Stimulated activated CD4-positive, alpha-beta T cell treated with anti-CD3 and anti-CD28 coated beads, Interleukin-4, amount 100 ng/mL, for 1 hour (primary cell): ENCODE measurements at regions not wholly inside any gene's neighbourhood (a gene's known extent, or its start where the extent isn't known, plus 50 kb on each side); places are given as distances from the start of the nearest gene placed in this dataset.

Source experiments
- DNase-seq: peaks from one replicate; pipeline ENCODE4 v3.0.0-alpha.2; 2020

DNA sequence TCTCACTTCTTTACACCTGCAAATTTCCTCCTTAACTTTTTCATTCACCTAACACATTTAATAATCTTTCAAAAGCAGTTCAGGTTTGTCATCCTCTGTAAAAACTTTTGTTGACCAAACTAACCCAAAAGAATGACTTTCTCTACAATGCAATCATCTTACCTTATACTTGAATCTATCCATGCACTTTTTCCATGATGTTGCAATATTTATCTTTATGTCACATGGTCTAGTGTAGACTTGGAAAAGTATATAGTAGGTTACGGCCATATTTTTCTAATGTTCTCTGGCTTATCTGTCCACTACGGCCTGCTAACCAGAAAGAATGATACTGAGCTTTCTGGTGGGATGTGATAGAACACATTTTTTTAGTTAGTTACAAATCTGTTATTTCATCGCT lies 431.0 kb upstream of the SOX9 start:
- DNase-seq, result no peak

- DNase-seq, result no peak
These were observed 420.9 kb upstream of the SOX9 start for GRCh38 chr17:71699907-71700306.

DNA sequence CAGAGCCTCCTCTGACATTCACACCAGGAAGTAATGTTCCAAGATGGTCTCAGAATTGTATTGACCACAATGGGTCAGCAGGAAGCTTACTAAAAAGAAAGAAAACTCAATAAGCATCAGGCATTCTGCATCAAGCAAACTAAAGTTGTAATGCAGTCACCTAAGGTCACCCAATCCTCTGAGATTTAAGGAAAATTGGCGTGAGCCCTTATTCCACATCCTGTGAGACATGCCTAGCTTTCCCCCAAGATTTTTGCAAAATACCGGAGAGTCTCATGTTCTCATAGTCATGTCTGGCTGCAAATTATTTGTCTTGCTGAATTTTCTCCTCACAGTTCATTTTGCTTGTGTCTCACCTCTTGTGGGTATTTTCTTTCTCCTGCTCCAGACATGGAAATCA lies 417.1 kb upstream of the SOX9 start:
- no peak for DNase-seq

GRCh38 chr17:71709271-71709890 lies 411.4 kb upstream of the SOX9 start:
- no peak for DNase-seq

- no peak for DNase-seq
These were observed 410.9 kb upstream of the SOX9 start for GRCh38 chr17:71709946-71710345.

DNA sequence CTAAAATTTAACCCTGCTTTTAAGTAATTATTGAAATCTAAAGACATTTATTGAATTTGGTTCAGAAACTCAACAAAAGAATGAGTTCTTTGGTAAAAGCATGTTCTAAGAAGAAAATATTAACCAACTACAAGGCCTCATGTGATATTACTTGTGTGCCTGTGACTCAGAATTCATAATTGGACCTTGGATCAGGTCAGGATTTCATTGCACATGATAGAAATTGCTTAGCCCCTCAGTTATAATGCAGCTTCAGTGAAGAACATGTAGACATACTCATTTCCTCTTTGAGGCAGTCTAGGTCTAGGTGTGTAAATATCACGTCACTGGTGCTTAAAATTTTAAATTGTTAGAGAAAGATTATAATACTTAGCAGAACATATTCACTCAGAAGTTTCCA lies 410.0 kb upstream of the SOX9 start:
- no peak for DNase-seq

DNA sequence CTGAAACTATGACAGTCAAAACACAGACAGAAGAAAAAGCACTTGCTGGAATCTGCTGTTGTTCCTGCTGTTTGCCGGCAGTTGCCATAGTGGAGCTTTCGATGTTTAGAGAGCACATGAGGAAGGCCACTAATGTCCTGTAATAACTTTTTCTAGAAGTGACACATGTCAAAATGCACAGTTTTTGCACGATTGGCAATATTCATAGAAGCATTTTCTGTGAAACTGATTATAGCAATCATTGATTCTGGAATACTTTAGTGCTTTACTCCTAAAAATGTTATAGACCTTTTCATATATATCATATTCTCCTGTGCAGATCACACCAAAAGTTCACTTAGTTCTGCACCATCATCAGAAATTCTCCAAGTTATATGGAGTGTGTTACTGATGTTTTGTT lies 407.0 kb upstream of the SOX9 start:
- no peak for DNase-seq

DNA sequence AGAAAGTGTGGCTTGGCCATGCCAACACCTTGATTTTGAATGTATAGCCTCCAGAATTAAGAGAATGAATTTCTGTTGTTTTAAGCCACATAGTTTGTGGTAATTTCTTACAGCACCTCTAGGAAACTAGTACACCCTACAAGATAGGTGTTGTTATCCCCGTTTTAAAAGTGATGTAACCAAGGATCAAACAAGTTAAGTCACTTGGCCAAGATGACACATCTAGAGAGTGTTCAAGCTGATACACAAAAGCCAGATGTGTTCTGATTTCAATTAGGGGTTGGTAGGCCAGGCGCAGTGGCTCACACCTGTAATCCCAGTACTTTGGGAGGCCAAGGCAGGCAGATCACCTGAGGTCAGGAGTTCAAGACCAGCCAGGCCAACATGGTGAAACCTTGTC lies 396.5 kb upstream of the SOX9 start:
- DNase-seq, result no peak

- DNase-seq, result no peak
These were observed 395.0 kb upstream of the SOX9 start for GRCh38 chr17:71725811-71726210.

GRCh38 chr17:71726341-71726740 lies 394.5 kb upstream of the SOX9 start:
- DNase-seq, result no peak

DNA sequence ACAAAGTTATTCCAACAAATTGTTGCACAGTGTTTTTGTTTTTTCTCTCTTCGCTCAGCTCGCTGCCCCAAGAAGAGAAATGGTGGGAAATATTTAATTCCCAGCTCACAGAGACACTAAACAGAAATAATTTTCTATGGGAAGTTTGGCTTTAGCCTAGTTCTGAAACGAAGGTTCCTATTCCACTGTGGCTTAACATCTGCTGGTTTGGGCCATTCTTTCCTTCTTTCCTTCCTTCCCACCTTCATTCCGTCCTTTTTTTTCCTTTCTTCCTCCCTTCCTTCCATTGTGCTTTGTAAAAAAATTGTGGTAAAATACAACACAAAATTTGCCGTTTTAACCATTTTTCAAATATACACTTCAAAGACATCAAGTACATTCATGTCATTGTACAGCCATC lies 393.5 kb upstream of the SOX9 start:
- no peak for DNase-seq

DNA sequence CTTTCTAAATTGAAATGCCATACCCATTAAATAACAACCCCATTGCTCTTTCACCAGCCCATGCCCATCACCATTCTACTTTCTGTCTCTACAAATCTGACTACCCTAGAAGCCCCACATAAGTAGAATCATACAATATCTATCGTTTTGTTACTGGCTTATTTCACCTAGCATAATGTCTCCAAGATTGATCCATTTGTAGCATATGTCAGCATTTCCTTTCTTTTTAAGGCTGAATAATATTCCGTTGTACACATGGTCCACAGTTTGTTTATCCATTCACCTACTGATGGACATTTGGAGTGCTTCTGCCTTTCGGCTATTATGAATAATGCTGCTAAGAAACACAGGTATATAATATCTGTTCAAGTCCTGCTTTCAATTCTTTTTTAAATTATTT lies 393.1 kb upstream of the SOX9 start:
- no peak for DNase-seq

DNA sequence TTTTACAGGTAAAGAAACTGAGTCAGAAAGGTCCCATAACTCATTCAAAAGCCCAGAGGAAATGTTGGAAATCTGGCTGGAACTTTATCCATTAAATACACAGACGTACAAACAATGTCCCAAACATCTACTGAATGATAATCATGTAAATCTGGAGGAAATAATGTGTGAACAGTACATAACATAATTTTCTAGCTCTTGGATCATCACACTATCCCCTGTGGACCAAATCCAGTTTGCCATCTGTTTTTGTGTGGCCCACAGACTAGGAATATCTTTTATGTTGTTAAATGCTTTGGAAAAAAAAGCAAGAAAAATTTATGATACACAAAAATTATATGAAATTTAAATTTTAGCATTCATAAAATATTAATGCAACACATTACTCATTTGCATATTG lies 389.9 kb upstream of the SOX9 start:
- no peak for DNase-seq

DNA sequence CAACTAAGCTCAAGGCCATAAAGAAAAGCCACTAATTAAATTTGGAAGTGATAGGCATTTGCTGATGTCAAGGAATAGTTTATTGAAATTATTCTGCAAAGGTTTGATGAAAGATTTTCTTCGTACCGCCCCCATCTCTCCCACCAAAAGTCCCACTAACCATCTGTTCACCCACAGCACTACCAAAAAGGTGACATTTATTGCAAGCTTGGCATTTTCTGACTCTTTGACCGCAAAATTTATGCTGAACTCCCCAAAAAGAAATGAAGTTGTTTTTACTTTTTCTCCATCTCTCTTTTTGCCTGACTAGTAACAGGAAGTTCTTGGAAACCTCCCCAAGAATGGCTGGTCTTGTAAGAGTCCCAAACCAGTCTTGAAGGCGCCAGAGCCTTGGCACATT lies 384.9 kb upstream of the SOX9 start:
- DNase-seq, result no peak

DNA sequence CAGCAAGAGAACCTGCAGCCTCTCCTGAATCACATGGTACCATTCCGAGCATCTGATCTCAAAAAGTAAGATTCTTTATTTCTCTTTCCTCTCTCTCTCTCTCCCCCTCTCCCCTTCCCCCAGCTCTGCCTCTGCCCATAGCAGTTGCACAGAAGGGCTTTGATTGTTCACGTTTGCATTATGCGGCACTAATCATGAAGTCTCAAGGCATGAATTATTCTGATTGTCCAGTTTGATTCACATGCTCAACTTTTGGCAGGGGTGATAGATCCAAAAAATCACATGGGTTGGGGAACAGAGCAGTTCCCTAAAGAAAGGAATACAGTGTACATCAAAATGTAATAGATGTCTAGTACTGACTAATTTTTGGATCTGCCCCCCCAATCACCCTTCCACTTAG lies 380.0 kb upstream of the SOX9 start:
- no peak for DNase-seq

DNA sequence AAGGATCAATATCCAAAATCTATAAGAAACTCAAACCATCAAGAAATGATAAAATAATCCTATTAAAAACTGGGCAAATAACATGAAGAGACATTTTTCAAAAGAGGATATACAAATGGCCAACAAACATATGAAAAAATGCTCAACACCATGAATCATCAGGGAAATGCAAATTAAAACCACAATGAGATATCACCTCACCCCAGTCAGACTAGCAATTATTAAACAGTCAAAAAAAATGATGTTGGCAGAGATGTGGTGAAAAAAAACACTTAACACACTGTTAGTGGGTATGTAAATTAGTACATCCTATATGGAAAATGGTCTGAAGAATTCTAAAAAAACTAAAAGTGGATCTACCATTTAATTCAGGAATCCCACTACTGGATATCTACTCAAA lies 379.0 kb upstream of the SOX9 start:
- DNase-seq, result no peak

GRCh38 chr17:71748872-71749271 lies 371.9 kb upstream of the SOX9 start:
- no peak for DNase-seq

- DNase-seq, result no peak
These were observed 367.8 kb upstream of the SOX9 start for GRCh38 chr17:71753070-71753469.

DNA sequence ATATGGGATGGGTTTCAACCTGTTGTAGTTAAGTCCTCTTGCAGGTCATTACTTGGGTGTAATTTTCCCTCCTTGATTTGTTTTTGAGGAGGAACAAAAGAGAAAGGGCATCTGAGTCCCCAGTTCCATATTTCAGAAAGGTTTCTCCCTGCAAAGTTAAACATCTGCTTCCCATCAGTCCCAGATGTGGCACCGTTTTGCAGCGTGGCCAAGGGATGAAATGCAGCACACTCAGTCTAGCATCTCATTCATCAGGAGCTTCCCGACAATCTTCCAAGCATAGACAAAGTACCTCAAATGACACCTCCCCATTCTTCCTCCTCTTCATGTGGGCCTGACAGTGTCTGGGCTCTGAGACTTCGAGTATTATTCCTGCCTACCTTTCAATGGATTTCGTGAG lies 363.7 kb upstream of the SOX9 start:
- DNase-seq, result no peak

DNA sequence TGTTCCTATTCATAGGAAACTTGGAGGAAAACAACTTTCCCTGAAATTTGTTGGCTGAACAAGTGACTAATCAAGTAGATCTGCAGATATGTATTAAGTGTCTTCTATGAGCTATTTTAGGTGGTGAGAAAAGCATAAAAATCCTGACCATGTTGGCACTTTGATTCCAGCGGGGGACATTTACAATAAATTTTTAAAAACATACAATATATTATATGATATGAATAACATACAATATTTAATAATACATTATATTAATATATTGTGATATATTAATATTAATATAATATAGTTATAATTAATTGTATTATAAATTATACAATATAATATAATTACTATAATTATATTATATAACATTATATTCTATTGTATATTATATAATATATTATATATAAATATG lies 362.9 kb upstream of the SOX9 start:
- DNase-seq, result no peak

DNA sequence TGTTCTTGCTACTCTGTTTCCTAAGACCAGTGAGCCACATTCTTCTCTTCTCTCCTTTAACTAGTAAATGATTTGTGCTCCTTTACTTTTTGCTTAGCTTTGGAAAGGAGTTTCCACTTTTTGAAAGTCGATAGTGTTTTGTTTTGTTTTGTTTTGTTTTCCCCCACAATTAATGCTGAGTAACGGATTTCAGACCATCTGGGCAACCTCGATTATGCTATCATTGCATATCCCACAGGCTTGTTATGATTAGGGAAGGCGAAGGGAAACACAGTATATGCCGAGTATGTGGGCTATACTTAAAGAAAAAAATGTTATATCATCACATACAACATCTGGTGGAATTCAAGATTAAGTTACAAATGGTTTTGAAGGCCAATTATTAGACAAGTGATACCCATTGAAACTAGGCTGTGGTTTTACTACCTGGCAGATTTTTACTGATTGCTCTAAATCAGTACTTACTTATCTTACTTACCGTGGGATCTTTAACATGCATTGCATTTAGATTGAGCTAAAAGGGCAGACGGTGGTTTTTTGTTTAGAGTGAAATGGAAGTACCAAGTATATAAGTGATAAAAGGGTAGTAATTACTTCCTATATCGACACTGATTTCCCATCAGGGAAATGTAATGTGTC lies 361.3 kb upstream of the SOX9 start:
- no peak for DNase-seq

GRCh38 chr17:71760062-71760720 lies 360.6 kb upstream of the SOX9 start:
- no peak for DNase-seq

DNA sequence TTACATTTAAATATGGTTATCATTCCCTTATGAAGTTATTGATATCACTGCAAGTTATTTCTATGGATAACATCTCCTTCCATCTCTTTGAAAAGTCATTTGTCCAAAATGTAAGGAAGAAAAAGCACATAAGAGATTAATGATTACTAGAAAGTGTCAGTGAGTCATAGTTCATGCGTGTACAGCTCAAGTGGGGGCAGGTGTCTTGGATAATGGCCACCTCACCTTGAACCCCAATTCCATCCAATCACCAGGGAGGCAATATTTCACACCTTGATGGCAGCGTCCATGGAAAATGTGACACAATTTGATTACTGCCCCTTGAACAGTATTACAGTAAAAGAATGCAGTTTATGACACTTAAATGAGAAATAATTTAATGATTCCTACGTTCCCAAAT lies 358.3 kb upstream of the SOX9 start:
- no peak for DNase-seq

DNA sequence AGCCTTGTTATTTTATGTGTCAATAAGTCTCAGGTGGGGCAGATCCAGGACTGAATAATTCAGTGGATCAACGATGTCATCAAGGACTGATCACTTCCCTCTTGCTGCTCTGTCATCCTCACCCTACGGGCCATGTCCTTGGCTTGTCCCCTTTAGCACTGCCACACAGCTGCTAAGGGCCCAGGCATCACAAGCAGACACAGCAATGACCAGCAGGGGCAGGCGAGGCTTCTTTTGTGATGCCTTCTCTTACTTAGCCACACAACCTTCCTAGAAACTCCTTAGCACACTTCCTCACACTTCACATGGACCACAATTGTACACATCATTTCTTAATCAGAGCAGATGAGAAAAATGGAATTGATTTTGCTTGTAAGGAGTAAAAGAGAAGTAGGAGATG lies 356.3 kb upstream of the SOX9 start:
- DNase-seq, result no peak

GRCh38 chr17:71765437-71765836 lies 355.4 kb upstream of the SOX9 start:
- DNase-seq, result no peak
